ENCODE measurements at regions not wholly inside any gene's neighbourhood (a gene's known extent, or its start where the extent isn't known, plus 50 kb on each side); places are given as distances from the start of the nearest gene placed in this dataset.

DNA sequence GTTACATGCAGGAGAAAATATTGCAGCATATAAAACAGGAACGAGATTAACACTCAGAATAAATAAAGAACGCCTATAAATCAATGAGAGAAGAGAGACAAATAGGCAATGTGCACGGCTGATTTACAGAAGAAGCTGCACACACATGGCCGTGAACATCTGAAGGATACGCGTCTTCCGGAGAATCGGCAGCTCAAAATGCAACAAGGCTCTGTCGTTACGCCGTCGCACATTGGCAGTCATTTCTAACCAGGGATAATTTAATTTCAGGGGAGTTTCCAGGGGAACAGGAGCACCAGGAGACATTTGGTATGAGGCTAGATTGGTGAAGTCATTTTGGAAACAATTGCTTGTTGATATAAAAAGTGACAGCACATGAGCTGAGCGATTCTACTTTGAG, 745.2 kb downstream of the BRD1 start:
- H3K9me3 ChIP-seq (ENCODE audit: low read length) = no peaks in the 10 kb centered on the region
- no peaks in the 10 kb centered on the region for H3K4me1 ChIP-seq (ENCODE audit: insufficient read depth, low read length)
- no peak for FAIRE-seq
- no peak for DNase-seq (ENCODE audit: low spot score)
- H3K27ac ChIP-seq (ENCODE audit: extremely low read length, insufficient read depth, low read length) = no peak overlapping the region
- CTCF ChIA-PET (ENCODE audit: low intra/inter-chr PET ratio, low total read pairs) = no interaction called here
- TF ChIP-seq PHF21A (CRISPR knock-in tag; IDR thresholded peaks at IDR 0.05) (no peak), ZNF552 (CRISPR knock-in tag; IDR thresholded peaks at IDR 0.05; ENCODE audit: borderline replicate concordance) (no peak)
- TF ChIP-seq, protein P1, sequence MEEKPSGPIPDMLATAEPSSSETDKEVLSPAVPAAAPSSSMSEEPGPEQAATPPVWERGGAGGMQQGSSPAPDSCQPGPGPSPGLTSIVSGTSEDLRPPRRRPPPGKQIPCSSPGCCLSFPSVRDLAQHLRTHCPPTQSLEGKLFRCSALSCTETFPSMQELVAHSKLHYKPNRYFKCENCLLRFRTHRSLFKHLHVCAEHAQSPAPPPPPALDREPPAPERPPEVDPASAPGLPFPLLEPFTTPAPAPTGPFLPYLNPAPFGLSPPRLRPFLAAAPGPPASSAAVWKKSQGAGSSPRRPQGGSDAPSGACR (CRISPR knock-in tag; IDR thresholded peaks at IDR 0.05) = no peak
- H3K4me3 ChIP-seq (replicated peaks in 1 of 3; ENCODE audit: insufficient read depth in 1 of 3, low read depth in 2 of 3, low read length in 3 of 3) = no peak overlapping the region
- no peak overlapping the region for H3K4me2 ChIP-seq (ENCODE audit: low read depth, low read length)
- peaks cover 14 to 60% of the 10 kb centered on the region in 2 experiments; a peak in 4 of 5 replicates for H3K27me3 ChIP-seq (ENCODE audit: control insufficient read depth in 1 of 2, insufficient read depth in 2 of 2, low read length in 2 of 2)
- 0 out of 2 replicates have a peak, but pooled peaks cover 2% of the 10 kb centered on the region for H4K20me1 ChIP-seq (ENCODE audit: insufficient read depth, low read length)
- no peaks in the 10 kb centered on the region for H3K79me2 ChIP-seq (ENCODE audit: insufficient read depth, low read length)
- H3K9ac ChIP-seq (ENCODE audit: insufficient read depth, low read depth, low read length) = no peak overlapping the region
- 45% methylated on average over 13 of the region's 13 CpGs for WGBS (ENCODE audit: low lambda C conversion rate)
- POLR2A ChIA-PET = no interaction called here
- ATAC-seq = no peak
- H3K36me3 ChIP-seq (replicated peaks in 1 of 2; ENCODE audit: control insufficient read depth in 1 of 2, insufficient read depth in 2 of 2, low read length in 2 of 2) = no peaks in the 10 kb centered on the region
- intact Hi-C loops (cut with micrococcal nuclease; ENCODE audit: unreplicated experiment) = no loop called here
- no peak overlapping the region for H2AFZ ChIP-seq (ENCODE audit: low read length)
- BruUV-seq (replicated peaks) = no TSS peak
- in situ Hi-C loops (cut with HindIII; ENCODE audit: extremely low pct_ligation_motif_present, low pct_unique_long_range_greater_than_20kb) = no loop called here

DNA sequence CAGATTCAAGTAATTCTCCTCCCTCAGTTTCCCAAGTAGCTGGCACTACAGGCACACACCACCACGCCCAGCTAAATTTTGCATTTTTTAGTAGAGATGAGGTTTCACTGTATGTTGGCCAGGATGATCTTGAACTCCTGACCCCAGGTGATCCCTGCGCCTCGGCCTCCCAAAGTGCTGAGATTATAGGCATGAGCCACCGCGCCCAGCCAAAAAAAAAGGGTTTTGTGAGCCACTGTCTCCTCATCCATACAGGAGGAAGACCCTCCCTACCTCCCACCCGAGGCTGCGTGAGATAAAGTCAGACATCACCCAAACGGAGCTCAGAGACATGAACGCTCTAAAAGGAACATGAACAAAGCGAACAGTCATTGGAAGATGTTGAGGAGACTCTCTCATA, 745.7 kb downstream of the BRD1 start:
- in situ Hi-C loops (cut with HindIII; ENCODE audit: extremely low pct_ligation_motif_present, low pct_unique_long_range_greater_than_20kb) = no loop called here
- BruUV-seq (replicated peaks) = no TSS peak

More for the DNA sequence above, 745.7 kb downstream of the BRD1 start:
- Histone ChIP-seq H3K27me3 (ENCODE audit: control insufficient read depth in 1 of 2, insufficient read depth in 2 of 2, low read length in 2 of 2) (peaks cover 11 to 60% of the 10 kb centered on the region in 2 experiments; a peak in 4 of 5 replicates), H3K9ac (ENCODE audit: insufficient read depth, low read depth, low read length) (no peak overlapping the region), H3K4me3 (replicated peaks in 1 of 3; ENCODE audit: insufficient read depth in 1 of 3, low read depth in 2 of 3, low read length in 3 of 3) (no peak overlapping the region), H3K27ac (ENCODE audit: extremely low read length, insufficient read depth, low read length) (no peak overlapping the region), H3K9me3 (ENCODE audit: low read length) (no peaks in the 10 kb centered on the region), H3K79me2 (ENCODE audit: insufficient read depth, low read length) (no peaks in the 10 kb centered on the region), H2AFZ (ENCODE audit: low read length) (no peak overlapping the region), H3K4me1 (ENCODE audit: insufficient read depth, low read length) (no peaks in the 10 kb centered on the region), H4K20me1 (ENCODE audit: insufficient read depth, low read length) (0 out of 2 replicates have a peak, but pooled peaks cover 2% of the 10 kb centered on the region), H3K36me3 (replicated peaks in 1 of 2; ENCODE audit: control insufficient read depth in 1 of 2, insufficient read depth in 2 of 2, low read length in 2 of 2) (no peaks in the 10 kb centered on the region), H3K4me2 (ENCODE audit: low read depth, low read length) (no peak overlapping the region)
- POLR2A ChIA-PET = no interaction called here
- WGBS (ENCODE audit: low lambda C conversion rate) = 22% methylated on average over 10 of the region's 10 CpGs
- FAIRE-seq = no peak
- ATAC-seq = no peak
- intact Hi-C loops (cut with micrococcal nuclease; ENCODE audit: unreplicated experiment) = no loop called here
- CTCF ChIA-PET (ENCODE audit: low intra/inter-chr PET ratio, low total read pairs) = no interaction called here
- no peak for TF ChIP-seq KAT8 (CRISPR knock-in tag; IDR thresholded peaks at IDR 0.05)
- TF ChIP-seq, protein P2, sequence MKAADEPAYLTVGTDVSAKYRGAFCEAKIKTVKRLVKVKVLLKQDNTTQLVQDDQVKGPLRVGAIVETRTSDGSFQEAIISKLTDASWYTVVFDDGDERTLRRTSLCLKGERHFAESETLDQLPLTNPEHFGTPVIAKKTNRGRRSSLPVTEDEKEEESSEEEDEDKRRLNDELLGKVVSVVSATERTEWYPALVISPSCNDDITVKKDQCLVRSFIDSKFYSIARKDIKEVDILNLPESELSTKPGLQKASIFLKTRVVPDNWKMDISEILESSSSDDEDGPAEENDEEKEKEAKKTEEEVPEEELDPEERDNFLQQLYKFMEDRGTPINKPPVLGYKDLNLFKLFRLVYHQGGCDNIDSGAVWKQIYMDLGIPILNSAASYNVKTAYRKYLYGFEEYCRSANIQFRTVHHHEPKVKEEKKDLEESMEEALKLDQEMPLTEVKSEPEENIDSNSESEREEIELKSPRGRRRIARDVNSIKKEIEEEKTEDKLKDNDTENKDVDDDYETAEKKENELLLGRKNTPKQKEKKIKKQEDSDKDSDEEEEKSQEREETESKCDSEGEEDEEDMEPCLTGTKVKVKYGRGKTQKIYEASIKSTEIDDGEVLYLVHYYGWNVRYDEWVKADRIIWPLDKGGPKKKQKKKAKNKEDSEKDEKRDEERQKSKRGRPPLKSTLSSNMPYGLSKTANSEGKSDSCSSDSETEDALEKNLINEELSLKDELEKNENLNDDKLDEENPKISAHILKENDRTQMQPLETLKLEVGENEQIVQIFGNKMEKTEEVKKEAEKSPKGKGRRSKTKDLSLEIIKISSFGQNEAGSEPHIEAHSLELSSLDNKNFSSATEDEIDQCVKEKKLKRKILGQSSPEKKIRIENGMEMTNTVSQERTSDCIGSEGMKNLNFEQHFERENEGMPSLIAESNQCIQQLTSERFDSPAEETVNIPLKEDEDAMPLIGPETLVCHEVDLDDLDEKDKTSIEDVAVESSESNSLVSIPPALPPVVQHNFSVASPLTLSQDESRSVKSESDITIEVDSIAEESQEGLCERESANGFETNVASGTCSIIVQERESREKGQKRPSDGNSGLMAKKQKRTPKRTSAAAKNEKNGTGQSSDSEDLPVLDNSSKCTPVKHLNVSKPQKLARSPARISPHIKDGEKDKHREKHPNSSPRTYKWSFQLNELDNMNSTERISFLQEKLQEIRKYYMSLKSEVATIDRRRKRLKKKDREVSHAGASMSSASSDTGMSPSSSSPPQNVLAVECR (CRISPR knock-in tag; IDR thresholded peaks at IDR 0.05; ENCODE audit: borderline replicate concordance) = no peak
- TF ChIP-seq, protein P3, sequence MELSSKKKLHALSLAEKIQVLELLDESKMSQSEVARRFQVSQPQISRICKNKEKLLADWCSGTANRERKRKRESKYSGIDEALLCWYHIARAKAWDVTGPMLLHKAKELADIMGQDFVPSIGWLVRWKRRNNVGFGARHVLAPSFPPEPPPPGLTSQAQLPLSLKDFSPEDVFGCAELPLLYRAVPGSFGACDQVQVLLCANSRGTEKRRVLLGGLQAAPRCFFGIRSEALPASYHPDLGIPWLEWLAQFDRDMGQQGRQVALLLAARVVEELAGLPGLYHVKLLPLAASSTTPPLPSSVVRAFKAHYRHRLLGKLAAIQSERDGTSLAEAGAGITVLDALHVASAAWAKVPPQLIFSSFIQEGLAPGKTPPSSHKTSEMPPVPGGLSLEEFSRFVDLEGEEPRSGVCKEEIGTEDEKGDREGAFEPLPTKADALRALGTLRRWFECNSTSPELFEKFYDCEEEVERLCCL (CRISPR knock-in tag; IDR thresholded peaks at IDR 0.05; ENCODE audit: borderline replicate concordance) = no peak
- DNase-seq (ENCODE audit: low spot score) = no peak

Measured in HepG2 (cell line).